Tibial nerve (tissue), 4 donors: ENCODE measurements at regions not wholly inside any gene's neighbourhood (a gene's known extent, or its start where the extent isn't known, plus 50 kb on each side); places are given as distances from the start of the nearest gene placed in this dataset.

Source experiments
- EP300 ChIP-seq, 2 donors: sonication (generic); formaldehyde crosslinking; IDR thresholded peaks; one replicate each; pipeline ENCODE4 v1.6.1; 2017; ENCODE audit warnings: antibody characterized with exemption in 2 of 2, mild to moderate bottlenecking in 1 of 2
- POLR2A ChIP-seq, 2 donors: fragments of 450-650 bp; IDR thresholded peaks; one replicate each; pipeline ENCODE4 v1.6.1; 2017; ENCODE audit warnings: antibody characterized with exemption in 2 of 2, mild to moderate bottlenecking in 2 of 2, moderate library complexity in 2 of 2
- TF ChIP-seq, protein P1 (sequence below), 5 experiments: fragments of 200-600 bp in 3 of 5; fragments of 450-650 bp in 2 of 5; sonication (generic) in 3 of 5; IDR thresholded peaks; one replicate each; pipeline ENCODE4 v1.5.1; 2016 to 2019; ENCODE audit warnings: antibody characterized with exemption in 5 of 5, mild to moderate bottlenecking in 3 of 5, moderate library complexity in 2 of 5

DNA sequence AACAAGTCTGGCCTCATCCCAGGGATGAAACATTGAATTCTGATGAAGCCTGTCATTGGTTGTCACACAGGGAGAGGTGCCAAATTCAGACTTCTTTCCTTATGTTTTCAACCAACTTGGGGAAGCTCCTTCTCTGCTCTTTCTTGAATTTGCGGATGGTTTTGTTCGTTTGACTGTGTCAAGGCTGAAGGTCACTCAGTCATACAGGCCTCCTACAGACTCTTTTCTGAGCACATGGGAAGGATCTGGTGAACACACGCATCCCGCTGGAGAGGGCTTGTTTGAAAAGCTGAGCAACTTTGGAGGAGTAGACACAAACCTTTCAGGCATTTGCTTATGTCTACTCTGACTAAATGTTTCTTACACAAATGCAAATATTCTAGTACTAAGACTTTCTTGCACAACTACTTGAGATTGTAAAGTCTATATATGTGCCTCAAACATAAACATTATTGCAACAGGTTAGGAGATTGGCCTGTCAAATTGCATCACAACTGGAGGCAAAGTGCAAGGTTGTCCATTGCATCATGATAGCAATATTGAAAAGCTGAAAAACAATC lies 151.5 kb upstream of the NR3C1 start:
- TF ChIP-seq, protein P1, sequence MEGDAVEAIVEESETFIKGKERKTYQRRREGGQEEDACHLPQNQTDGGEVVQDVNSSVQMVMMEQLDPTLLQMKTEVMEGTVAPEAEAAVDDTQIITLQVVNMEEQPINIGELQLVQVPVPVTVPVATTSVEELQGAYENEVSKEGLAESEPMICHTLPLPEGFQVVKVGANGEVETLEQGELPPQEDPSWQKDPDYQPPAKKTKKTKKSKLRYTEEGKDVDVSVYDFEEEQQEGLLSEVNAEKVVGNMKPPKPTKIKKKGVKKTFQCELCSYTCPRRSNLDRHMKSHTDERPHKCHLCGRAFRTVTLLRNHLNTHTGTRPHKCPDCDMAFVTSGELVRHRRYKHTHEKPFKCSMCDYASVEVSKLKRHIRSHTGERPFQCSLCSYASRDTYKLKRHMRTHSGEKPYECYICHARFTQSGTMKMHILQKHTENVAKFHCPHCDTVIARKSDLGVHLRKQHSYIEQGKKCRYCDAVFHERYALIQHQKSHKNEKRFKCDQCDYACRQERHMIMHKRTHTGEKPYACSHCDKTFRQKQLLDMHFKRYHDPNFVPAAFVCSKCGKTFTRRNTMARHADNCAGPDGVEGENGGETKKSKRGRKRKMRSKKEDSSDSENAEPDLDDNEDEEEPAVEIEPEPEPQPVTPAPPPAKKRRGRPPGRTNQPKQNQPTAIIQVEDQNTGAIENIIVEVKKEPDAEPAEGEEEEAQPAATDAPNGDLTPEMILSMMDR (IDR thresholded peaks at IDR 0.05): no peak
- TF ChIP-seq EP300 (IDR thresholded peaks at IDR 0.05) (no peak), POLR2A (IDR thresholded peaks at IDR 0.05) (no peak)
